GM21526 (cell line): ENCODE measurements at regions not wholly inside any gene's neighbourhood (a gene's known extent, or its start where the extent isn't known, plus 50 kb on each side); places are given as distances from the start of the nearest gene placed in this dataset.

Experiments used
- ATAC-seq: cut with Tn5 transposase; IDR thresholded peaks from one replicate; pipeline ENCODE4 v1.9.1; 2021; ENCODE audit warnings: moderate library complexity; ENCODE audit not compliant: unreplicated experiment, low FRiP score

- no peak for ATAC-seq
These were observed 431.9 kb upstream of the HS6ST1 start for GRCh38 chr2:128750328-128751165.

GRCh38 chr2:128751746-128752145 lies 433.1 kb upstream of the HS6ST1 start:
- ATAC-seq: no peak

DNA sequence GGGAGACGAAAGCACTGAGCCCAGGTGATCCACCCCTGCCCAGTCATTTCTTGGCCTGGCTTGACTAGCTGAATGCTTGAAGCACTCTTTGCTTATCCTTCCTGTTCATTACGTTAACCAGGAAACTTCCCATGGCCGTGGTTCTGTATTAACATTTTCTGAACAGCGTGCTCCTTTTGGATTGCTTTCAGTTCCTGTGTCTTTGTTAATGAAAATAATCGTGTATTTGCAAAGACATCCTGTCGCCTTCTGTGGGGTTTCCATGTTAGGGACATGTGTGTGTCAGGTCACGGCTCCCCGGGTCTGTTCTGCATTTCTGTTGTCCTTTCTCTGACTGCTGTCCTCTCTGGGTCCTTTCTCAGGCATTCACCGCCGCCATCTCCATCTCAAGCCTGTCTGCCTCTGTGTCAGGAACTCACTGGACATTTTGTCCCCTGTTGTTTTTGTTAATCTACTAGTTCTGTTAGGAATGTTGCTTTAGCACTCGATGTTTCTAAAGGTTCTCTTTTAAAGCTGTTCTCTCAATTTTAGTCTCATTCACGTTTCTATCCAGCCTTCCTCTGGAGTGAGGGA lies 434.1 kb upstream of the HS6ST1 start:
- no peak for ATAC-seq

DNA sequence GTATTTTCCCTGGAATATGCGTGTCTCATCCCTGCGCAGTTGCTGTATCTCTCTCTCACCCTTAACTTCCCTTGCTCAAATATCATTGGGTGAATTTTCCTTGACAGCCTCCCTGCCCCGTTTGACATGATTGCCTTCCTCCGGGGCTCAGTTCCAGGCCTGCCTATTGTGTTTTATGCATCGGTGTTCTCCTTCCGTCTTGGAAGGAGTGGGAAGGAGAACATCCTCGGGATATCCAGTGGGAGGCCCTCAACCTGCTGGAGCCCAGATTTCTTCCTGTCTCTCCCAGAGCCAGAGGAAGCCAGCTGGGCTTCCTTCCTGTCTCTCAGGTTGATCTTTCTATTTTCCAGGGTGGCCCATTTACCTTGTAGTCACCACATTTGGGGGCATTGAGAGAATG lies 434.7 kb upstream of the HS6ST1 start:
- no peak for ATAC-seq

DNA sequence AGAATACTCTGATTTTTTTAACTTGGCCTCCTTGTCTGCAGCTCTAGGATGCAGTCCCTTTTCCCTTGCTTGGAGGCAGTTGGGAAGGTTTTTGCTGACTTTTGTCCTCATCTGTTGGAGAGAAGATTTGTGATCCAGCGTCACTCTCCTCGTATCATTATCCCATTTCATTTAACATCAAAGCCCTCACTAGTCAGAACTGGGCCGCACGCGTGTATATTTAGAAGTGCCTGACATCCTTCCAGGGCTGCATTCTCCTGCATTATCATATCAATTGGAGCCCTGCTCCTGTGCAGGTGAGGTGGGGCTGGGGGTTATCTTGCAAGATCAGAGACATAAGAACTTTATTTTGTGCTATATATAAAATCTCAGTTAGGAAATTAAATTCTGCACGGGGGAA lies 435.1 kb upstream of the HS6ST1 start:
- no peak for ATAC-seq

DNA sequence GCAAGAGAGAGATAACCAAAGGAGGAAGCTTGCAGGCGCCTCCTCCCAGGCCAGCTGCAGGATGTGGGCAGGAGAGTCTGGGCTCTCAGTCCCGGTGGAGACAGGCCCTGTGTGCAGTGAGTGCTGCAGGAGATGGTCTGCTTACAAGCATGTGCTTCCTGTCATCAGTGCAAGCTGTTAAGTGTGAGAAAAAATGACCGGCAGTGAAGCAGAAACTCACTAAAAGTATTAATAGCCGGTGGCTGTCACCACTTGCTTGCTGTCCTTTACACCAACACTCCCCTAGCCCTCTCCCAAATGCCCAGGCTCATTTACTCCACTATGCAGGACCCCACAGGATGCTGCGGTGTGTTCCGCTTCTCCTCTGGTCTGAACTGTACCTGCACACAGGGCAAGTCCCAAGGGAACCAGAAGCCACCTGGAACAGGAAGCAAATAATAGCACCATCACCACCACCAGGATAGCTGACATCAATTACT lies 435.6 kb upstream of the HS6ST1 start:
- ATAC-seq: peak; percentile 95

DNA sequence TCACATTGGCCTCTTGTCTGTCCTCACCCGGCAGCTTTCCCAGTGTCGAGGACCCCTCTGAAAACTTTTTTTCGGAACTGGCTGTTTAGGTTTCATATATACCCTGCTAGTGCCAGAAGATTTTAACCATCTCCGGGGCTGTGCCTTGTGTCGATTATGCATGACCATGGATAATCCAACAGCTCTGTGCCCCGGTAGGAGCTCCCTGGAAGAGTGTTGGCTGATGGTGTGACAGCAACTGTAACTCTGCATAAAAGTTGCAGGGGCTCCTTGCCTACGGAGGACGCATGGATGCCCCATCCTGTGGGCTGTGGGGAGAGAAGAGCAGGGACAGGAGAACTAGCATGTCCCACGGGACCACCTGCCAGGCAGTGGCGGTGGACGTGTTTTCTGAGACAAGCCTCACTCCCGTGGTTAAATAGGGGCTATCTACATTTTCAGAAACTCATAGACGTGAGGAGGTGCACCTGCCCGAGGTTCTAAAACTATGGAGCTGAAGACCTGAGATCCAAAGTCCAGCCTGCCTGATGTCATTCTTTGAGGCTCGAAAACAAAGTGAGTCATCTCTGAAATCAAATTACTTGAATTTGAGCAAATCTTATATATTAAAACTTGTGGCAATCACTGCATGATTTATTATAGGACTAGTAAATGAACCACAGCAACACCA lies 437.2 kb upstream of the HS6ST1 start:
- ATAC-seq: no peak

DNA sequence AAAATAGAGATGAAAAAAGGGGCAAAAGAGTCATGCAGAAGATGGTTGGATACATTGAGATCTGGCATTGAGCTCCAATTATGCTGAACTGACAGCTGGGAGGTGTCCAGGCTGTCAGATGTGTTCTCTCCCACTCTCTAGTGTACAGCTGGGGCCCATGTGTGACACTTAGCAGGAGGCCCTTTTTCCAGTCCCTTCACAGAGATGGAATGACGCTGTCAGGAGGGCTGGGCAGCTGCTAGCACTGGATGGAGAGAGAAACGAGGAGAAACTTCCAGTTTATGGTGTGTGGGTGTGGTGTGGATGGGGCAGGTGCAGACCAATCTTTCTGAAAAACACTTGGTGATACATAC lies 437.7 kb upstream of the HS6ST1 start:
- no peak for ATAC-seq

DNA sequence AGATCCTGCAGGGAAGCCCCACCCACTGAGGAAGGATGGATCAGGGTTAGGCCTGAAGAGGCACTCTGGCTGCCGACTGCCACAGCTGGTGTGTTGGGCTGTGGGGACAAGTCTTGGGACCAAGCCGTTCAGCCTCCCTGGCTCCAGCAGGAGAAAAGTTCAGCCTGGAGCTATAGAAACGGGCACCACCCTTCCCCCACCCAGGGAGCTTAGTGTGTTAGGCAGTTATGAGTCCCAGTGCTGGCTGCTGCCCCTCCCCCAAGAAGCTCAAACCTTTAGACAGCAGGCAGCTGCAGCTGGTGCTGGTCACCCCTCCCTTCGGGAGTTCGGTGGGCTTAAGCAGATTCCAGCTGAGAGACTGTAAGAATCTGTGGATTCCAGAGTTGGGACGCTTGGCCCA lies 447.1 kb upstream of the HS6ST1 start:
- ATAC-seq: no peak

- no peak for ATAC-seq
These were observed 449.4 kb upstream of the HS6ST1 start for GRCh38 chr2:128768041-128768440.

DNA sequence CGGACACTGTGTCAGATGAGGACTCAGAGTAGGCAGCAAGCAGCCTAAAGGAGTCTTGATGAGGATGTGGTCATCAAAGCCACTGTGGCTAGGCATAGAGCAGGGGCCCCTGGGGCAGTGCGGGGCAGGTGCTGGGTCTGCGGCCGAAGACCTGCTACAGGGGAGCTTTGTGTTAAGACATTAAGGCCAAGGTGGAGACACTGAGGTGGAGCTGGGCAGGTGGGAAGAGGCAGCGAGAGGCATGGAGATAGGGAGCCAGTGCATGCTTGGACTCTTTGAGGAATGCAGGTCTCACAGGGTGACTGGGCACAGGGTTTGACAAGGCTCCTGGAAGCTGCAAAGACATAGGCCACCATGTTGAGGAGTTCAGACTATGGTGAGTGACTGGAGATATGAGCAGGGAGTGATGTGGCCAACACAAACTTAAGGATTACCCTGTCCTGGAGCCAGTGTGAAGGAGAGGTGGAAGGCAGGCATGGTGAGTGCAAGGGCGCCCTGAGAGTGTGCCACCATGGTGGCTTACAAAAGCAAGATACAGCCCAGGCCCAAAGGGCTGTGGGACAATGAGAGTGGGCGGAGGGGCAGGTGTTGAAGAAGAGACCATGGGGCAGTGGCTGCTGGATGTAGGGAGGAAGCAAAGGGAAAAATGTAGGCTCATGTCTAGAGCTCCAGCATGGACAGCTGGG lies 450.9 kb upstream of the HS6ST1 start:
- ATAC-seq: no peak

DNA sequence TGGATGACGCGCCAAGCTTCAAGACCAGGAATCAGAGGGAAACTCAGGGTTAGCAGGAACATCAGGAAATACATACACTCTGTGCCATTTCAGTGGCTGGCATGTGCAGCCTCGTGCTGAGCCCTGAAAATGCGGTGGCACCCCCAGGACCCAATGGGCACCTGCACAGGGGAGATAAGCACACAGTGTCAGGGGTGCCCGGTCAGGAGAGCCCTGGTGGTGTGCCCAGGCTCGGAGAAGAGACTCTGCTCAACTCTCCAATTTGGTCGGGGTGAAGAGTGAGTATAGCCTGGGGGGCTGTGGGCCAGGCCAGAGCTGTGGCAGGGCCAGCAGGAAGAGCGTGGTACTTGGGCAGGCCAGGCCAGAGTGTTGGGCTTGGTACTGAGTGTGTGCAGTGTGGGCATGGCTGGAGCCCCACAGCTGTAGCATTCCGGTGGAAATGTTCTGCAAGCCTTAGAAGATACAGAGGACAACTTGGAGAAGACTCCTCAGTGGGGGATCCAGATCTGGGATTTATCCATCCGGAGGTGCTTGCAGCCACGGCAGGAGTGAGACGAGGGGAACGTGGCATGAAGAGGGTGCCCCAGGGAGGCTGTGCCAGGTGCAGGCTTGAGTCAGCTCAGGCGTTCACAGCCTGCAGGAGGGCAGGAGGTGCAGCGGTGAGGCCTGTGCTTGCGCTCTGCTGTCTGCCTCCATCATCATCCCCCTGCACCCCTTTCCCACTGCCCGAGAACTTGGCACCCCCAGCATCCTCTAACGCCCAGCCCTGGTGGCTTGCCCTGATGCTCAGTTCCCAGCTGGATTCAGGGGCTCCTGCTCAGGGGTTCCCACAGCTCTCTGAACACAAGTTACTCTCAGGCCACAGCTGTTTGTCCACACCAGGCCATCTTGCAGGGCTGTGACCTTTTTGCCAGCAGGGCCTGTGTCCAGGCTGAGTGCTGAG lies 451.7 kb upstream of the HS6ST1 start:
- no peak for ATAC-seq

DNA sequence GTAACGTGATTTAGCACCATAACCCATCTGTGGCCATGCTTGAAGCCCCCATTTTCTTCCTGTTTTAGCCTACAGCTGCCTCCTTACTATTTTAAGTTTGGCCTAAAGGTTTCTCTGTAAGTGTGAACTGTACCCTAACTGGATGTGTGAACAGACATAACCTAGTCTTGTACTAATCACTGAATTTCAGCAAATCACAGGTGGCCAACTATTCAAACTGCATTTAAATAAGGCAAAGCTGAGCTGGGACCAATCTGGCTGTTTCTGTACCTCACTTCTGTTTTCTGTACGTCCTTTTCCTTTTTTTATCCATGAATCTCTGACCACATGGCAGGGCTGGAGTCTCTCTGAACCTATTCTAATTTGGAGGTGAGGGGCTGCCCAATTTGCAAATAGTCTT lies 452.7 kb upstream of the HS6ST1 start:
- ATAC-seq: no peak

DNA sequence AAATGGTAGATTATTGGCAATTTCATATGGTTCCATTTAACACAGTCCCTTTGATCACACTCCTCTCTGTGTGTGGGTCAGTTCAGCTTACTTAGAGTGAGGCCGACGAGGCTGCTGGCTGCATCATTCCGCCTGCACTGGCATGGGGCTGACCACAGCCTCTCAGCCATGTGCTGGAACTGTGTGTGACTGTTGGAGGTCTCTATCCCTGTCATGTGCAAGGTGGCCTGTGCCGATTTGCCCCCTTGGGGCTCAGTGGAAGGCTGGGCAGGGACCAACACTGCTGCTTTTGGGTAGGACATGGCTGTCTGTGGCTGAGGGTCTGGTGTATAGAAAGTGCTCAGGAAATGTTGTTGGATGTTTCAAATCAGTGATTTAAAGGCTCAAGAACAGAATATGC lies 454.0 kb upstream of the HS6ST1 start:
- ATAC-seq: no peak

- ATAC-seq: no peak
These were observed 455.1 kb upstream of the HS6ST1 start for GRCh38 chr2:128773641-128774319.

GRCh38 chr2:128774320-128775216 lies 455.9 kb upstream of the HS6ST1 start:
- no peak for ATAC-seq

GRCh38 chr2:128775217-128775913 lies 456.7 kb upstream of the HS6ST1 start:
- ATAC-seq: no peak

DNA sequence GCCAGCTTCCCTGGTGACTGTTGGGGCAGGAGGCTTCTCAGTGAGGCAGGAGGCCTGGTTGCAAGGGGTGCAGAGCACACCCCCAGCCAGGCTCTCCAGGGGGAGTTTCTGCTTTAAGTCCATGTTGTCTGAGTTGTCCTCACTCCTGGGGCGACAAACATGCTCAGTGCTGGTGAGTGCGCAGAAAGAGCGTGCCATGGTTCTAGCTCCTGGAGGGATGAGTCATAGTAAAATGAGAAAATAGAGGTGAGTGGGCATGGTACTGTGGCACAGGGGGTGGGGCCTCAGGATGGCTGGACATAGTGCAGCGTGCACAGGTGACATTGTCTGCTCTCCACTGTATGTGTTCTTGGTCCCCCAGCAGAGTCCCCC lies 457.2 kb upstream of the HS6ST1 start:
- ATAC-seq: no peak
